ENCODE measurements at regions not wholly inside any gene's neighbourhood (a gene's known extent, or its start where the extent isn't known, plus 50 kb on each side); places are given as distances from the start of the nearest gene placed in this dataset.

DNA sequence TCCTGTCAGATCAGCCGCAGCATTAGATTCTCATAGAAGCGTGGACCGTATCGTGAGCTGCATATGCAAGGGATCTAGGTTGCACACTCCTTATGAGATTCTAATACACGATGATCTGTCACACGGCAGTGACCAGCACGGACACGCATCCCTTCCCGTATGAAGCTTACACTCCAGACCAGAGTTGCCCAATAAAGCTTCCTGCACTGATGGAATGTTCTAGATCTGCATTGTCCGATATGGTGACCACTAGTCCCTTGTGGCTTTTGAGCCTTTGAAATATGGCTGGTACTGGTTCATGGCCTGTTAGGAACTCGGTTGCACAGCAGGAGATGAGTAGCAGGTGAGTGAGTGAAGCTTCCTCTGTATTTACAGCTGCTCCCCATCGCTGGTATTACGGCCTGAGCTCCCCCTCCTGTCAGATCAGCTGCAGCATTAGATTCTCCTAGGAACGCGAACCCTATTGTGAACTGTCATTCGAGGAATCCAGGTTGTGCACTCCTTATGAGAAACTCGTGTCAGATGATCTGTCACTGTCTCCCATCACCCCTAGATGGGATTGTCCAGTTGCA is 49.8 kb upstream of the ZCCHC14 start:
- Mint-ChIP-seq H3K36me3 (no peaks in the 10 kb centered on the region), H3K27ac (no peak overlapping the region), H3K4me1 (peaks cover 10% of the 10 kb centered on the region in 2 donors), H3K9me3 (no peaks in the 10 kb centered on the region), H3K27me3 (ENCODE audit: low read depth in 2 of 2) (peaks cover 29 to 35% of the 10 kb centered on the region in 2 donors), H3K4me3 (no peak overlapping the region)
- no peak for ATAC-seq
- no peaks in the 10 kb centered on the region for H3K36me3 ChIP-seq (ENCODE audit: control insufficient read depth, insufficient read depth, low read length)
- TF ChIP-seq, protein P1, sequence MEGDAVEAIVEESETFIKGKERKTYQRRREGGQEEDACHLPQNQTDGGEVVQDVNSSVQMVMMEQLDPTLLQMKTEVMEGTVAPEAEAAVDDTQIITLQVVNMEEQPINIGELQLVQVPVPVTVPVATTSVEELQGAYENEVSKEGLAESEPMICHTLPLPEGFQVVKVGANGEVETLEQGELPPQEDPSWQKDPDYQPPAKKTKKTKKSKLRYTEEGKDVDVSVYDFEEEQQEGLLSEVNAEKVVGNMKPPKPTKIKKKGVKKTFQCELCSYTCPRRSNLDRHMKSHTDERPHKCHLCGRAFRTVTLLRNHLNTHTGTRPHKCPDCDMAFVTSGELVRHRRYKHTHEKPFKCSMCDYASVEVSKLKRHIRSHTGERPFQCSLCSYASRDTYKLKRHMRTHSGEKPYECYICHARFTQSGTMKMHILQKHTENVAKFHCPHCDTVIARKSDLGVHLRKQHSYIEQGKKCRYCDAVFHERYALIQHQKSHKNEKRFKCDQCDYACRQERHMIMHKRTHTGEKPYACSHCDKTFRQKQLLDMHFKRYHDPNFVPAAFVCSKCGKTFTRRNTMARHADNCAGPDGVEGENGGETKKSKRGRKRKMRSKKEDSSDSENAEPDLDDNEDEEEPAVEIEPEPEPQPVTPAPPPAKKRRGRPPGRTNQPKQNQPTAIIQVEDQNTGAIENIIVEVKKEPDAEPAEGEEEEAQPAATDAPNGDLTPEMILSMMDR (IDR thresholded peaks at IDR 0.05), result no peak
- H3K9me3 ChIP-seq (ENCODE audit: control insufficient read depth, insufficient read depth, low read length), result peaks cover 6% of the 10 kb centered on the region
- WGBS (ENCODE audit: insufficient coverage), result 87% methylated on average over 17 of the region's 17 CpGs
- intact Hi-C loops (cut with micrococcal nuclease), result no loop called here
- H3K27ac ChIP-seq (ENCODE audit: low read length), result no peak overlapping the region
- peaks cover 9% of the 10 kb centered on the region for H3K4me1 ChIP-seq (ENCODE audit: control insufficient read depth, insufficient read depth, low read length)
- H3K27me3 ChIP-seq (ENCODE audit: control insufficient read depth, insufficient read depth, low read length), result peaks cover 3% of the 10 kb centered on the region
- H3K4me3 ChIP-seq (ENCODE audit: low read length), result no peak overlapping the region
- DNase-seq, result no peak

All from natural killer cell (primary cell).